GM21825 (cell line): ENCODE measurements at regions not wholly inside any gene's neighbourhood (a gene's known extent, or its start where the extent isn't known, plus 50 kb on each side); places are given as distances from the start of the nearest gene placed in this dataset.

Experiments used
- ATAC-seq: cut with Tn5 transposase; IDR thresholded peaks from one replicate; pipeline ENCODE4 v1.9.1; 2021; ENCODE audit warnings: mild to moderate bottlenecking, moderate library complexity; ENCODE audit not compliant: unreplicated experiment

DNA sequence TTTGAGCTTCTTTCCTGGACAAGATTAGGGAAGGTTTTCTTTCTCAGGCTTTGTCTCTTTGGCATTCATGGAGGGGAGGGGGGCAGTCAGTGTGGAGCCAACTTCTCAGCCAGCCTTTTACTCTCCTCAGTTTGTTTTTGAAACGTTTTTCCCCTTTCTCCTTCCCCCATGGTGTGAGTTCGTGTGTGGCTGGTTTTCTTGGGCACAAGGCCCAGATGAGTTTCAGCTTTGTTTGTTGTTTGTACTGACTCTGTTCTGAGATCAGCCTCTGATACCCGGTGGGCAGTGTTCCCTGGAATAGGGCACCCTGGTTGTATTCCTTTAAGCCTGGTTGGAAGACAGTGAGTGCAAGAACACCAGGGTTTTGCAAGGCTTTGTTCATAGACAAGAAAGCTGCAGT lies 168.2 kb upstream of the RARB start:
- no peak for ATAC-seq

DNA sequence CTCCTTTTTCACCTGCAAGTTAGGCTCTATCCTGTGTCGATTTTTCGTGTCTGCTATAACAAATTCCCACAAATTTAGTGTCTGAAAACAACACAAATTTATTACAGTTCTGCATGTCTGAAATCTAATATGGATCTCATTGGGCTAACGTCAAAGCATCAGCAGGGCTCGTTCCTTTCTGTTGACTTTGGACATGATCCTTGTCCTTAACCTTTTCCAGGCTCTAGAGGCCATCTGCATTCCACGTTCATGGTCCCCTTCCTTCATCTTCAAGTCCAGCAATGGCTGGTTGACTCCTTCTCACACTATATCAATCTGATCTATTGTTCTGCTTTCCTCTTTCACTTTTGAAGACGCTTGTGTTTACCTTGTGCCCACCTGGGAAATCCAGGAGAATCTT lies 165.7 kb upstream of the RARB start:
- no peak for ATAC-seq

DNA sequence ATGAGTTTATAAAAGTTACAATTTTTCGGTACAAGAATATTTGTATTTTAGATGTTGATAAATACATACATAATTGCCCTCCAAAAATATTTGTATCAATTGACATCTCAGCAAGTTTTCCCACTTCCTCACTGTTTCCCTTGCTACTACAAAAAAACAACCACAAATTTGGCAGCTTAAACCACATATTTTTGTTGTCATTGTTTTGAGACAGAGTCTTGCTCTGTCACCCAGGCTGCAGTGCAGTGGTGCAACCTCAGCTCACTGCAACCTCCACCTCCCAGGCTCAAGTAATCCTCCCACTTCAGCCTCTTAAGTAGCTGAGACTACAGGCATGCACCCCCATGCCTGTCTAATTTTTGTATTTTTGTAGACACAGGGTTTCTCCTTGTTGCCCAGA lies 162.8 kb upstream of the RARB start:
- ATAC-seq = no peak

DNA sequence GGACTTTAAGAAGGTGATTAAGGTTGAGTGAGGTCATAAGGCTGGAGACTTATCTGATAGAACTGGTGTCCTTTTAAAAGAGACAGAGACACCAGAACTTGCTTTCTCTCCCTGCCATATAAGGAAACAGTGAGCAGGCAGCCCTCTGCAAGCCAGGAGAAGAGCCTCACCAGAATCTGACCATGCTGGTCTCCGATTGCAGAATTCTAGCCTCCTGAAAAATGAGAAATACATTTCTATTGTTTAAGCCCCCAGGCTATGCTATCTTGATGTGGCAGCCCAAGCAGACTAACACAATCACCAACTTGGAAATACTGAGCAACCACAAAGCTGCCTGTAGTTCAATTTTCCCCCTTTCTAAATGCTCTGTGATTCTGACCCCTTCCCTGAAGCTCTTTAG lies 161.4 kb upstream of the RARB start:
- ATAC-seq = no peak

DNA sequence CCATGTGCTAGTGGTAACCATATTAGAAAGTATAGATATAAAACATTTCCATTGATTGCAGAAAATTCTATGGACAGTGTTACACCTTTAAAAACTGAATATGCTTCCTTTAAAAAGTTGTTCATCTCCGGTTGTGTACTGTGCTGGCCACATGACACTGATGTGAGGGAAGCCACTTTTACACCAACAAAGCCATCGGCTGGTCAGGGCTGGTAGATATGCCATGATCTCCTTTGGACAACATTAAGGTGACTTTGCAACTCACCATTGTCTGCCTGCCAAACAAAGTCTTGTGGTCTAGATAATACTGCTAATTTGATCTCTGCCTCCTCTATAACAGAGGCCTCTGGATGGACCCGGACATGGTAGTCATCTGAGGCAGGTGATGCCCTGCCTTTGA lies 156.0 kb upstream of the RARB start:
- ATAC-seq = no peak

DNA sequence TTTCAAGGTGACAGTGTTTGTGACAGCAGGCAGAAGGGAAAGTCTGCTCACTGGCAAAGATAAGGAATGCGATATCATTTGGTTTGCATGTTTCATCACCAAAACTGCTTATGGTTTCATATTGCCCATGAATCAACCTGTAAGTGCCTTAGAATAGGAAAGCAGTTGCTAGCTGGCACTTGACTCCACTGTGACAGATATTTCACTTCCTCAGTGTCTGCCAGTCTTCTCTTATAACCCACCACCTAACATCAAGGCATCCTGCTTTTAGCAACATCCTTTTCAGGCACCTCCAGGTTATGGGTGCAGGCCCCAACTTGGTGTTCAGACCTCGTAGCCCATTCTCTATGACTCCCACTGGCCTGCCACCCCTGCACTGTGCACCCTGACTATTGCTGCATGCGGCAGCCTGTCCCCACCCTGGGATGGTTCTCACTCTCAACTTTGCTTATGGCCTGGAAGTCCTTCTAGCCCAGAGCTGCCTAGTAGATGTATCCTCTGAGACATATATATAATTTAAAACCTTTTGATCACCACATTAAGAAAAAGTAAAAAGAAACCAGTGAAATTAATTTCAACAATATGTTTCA lies 154.4 kb upstream of the RARB start:
- no peak for ATAC-seq

DNA sequence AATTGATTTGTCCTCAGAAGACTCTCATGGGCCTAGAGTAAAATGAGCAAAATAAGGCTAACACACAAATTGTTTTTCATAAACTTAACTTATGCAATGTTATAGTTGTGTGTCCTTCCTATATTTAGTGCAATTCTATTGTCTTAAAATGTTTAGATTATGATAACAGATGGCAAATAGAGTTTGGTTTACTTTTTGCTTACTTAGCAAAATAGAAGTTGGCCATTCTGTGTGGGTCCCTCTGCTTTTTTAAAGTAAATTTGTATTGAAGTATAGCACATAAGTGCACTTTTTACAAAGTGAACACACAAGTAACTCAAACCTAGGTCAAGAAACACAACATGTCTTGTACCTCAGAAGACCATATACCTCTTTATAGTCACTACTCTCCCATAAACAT lies 150.6 kb upstream of the RARB start:
- ATAC-seq = no peak

DNA sequence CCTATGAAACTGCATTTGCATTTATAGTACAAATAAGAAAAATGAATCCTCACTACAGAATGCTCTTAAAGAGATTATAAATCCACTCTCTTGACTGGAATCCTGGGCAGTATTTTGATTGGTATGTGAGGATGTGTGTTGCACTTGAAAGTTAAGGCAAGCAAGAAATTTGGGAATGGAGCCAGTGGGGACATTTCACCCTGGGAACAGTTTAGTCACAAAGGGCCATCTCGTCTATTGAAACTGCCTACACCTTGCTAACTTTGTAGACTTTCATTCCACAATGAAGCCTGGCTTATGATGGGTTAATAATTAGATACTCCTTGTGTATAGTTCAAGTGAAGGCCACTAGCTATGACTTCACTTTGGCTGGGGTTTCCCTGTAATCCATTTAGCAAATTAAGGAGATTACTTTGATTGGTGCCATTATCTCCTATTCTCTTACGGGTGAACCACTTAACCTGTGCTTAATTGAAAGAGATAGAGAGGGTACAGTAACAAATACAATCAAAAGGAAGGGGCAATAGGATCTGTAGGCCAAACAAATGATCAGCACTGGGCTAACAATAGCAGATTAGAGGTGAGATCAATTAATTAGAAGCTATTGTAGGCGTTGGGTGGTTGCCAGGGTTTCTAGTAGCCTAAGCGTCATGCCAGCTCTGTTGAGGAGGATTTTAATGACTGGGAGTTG lies 146.9 kb upstream of the RARB start:
- no peak for ATAC-seq

DNA sequence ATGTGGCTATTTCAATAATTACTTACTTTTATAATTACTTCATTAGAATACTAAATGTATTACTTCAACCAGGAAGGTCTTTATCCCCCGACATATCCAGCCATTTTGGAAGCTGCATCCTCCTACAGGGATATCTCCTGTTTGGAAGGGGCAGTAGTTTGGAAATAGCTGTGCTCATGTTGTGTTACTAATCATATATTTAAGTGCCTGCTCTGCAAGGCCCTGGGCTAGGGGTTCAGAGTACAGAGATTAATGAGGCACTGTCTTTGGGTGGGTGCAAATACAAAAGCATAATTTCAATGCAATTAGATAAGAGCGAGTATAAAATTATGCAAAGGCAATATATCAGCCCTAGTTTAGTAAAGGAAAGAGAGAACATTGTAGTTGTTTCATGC lies 146.3 kb upstream of the RARB start:
- no peak for ATAC-seq

DNA sequence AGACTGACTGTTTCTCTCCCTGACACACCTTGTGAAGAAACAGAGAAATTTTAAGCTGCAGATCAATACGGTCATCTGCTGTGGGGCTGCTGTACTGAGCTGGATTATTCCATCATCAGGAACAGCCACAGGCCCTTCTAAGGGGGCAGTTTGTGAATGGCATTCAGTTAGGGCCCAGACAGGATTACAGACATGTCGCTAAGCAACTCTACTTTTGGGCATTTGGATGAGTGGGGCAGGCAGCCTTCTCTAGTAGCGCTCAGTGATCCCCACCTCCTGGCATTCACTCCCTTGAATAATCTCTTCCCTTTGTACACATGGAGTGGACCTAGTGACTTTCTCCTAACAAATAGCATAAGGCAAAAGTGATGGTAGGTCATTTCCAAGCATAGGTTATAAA lies 144.4 kb upstream of the RARB start:
- no peak for ATAC-seq

DNA sequence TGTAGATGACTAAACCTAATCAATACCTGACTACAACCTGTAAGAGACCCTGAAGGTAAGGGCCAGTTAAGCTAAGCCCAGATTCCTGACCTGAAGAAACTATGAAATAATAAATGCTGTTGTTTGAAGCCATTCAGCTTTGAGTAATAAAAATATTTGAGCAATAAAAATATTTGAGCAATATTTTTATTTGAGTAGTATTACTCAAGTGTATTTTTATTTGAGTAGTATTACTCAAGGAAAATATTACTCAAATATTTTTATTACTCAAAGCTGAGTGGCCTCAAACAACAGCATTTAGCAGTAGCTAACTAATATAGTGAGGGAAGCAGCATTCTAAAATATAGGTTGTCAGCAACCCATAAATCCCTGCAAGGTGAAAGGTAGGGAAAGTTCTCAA lies 143.8 kb upstream of the RARB start:
- no peak for ATAC-seq

DNA sequence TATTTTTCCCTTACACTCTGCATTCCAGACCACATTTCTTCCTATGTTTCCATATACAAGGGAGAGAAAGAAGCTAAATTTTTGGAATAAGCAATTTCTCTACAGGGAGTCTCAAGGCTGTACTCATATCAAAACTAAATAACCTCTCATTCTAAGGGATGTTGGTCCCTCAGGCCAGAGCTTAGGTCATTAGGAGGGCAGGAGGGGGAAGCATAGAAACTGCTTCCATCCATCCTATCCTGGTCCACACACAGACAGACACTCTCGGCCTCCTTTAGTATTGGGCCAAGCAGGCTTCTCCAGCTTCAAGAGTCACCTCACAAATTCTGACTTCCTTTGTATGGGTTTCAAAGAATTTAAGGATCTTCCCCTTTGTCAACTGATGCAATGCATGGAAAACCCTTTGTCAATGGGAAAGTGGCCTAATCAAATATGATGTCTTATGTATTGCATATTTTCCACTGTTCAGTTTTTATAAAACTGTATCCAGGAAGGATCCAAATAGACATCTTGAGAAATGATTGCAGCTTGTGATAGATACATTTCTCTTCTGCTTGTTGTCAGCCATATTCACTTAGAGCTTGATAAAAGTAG lies 140.7 kb upstream of the RARB start:
- no peak for ATAC-seq

DNA sequence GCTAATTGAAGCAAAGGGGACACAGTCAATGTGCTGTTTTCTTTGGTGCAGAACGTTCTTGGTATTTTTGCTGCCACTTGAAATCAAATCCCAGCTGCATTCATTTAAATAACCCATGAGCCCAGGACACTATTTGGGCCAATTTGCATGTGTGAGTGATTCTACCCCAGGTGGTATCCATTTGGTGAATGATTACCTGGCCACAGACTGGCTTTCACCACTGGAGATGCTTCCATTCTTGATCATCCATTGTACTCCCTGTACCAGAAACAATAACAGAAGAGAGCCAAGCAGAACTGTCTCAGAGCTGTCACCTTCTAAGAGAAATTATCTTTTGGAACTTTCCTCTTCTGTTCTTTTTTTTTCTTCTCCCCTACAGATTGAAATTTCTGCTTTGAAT lies 139.7 kb upstream of the RARB start:
- no peak for ATAC-seq

DNA sequence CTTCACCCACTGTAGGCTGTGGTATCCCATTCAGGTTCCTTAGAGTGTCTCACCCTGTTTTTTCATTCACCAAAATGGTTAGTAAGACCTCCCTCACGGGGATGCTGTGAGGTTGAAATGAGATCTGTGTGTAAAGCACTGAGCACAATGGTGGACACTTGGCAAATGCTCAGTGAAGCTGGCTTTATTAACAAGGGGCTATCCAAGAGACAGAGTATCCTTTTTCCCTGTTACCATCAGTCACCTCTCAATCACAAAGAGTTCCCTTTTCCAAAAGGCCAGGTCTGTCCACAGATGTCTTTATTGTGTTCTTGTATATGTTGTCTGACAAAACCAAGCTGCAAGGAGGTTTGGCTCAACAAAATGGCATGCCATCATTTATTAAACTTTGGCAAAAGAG lies 138.9 kb upstream of the RARB start:
- ATAC-seq = no peak

DNA sequence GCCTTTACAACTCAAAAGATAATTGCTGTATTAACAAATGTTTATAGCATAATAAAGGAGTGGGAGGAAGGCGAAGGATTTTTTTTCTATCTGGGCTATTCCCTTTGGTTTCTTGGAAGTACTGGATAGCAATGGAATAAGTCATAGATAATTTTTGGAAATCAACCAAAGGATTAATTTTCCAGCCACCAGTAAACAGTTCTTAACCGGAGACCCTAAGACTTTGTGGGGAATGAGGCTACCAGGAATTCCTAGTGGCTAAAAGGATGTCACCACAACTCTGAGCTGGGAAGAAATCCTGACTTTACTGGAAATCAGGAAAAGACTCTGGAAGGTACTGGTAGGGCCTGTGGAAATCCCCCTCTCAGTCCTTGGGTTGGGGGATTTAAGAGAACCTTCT lies 138.4 kb upstream of the RARB start:
- ATAC-seq = no peak

DNA sequence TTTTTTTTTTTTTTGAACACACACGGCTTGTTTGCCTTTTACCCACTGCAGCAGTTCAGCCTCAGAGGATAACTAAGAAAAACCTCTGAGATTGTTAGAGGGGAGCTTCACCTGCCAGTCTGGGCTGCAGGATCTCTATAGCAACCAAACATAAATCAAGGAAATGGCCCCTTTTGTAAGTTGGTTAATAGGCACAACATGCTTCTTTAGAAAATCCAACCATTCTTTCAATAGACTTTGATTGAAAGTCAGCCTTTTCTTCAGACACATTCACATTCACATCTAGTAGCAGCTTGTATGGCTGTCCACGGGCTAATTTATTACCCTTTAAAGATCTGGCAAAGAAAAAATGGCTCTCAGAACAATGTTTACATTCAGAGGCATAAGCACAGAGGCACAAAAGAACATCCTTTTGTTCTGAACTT lies 136.6 kb upstream of the RARB start:
- ATAC-seq = no peak

DNA sequence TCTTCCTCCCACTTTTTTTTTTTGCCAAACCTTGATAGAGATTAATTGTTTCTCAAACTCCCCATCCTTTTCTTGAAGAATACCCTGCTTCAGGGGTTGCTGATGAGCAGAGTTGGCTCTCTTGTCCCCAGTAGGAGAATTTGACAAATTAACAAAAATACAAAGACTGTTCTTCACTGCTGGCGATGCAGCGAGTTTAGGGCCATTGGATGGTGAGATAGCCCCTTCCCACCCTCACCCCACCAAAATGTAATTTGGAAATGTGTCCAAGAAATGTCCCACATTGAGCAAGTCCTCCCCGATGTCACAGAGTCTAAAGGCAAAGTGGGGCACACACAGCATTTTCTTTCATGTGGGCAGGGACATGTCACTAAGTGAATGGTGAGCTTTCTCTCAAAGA lies 136.0 kb upstream of the RARB start:
- no peak for ATAC-seq

DNA sequence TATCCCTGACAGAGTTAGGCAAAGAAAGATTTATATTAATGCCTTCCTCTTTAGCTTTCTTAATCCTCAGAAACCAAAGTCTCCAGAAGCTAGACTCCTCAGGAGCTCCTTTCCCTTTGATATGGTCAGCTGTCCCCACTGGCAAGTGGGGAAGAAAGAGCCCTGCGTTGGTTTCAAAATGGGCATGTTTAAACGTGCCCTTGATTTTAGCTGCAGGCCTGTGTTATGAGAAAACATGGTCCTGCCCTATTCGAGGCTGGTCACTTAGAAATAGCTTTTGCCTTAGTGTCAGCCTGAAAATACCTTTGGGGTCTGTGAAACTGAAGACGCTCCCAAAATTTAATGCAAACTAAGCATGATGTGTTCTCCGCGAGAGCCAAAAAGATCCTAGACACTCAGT lies 135.5 kb upstream of the RARB start:
- ATAC-seq = no peak

DNA sequence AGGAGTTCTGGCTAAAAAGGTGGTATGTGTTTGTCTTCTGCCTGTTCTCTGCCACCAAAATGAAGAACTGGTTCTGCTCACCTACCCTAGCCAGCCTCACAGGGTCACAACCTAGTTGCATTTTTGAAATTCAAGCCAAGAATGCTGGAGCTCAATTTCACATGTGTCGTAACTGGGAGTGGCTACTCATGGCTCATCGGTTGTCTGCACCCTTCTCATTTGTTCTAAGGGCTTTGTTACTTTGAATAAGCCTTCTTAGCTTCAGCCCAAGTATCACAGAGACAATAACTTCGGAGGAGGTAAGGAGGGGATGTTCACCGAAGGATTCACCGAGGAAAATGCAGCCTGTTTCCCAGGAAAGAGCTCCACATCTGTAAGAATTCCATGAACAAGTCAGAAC lies 134.3 kb upstream of the RARB start:
- no peak for ATAC-seq

DNA sequence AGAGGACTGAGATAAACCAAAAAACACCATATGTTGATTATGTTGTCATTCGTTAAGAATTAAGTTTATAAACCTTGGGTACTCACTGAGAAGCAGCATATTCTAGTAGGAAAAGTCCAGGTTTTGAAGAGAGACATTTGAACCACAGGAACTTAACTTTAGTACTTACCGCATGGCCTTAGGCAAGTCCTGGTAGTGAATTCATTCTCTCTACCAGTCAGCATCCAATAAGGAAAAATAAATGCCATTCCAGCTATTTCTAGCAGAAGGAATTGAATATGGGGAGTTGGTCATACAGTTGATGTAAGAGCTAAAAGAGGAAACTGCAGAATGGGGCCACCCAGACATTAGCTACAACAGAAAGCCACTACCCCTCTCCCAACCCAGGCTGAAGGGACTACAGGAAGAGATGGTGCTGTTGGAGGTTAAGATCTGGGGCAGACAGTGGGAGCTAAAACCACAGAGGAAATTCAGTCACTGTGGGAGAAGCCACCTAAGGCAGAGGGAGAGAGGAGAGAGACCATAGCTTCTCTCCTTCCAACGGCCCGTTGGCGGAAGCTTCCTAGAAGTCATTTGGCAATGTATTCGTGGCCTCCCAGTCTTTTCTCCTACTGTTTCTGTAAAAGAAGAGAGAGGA lies 133.8 kb upstream of the RARB start:
- no peak for ATAC-seq

DNA sequence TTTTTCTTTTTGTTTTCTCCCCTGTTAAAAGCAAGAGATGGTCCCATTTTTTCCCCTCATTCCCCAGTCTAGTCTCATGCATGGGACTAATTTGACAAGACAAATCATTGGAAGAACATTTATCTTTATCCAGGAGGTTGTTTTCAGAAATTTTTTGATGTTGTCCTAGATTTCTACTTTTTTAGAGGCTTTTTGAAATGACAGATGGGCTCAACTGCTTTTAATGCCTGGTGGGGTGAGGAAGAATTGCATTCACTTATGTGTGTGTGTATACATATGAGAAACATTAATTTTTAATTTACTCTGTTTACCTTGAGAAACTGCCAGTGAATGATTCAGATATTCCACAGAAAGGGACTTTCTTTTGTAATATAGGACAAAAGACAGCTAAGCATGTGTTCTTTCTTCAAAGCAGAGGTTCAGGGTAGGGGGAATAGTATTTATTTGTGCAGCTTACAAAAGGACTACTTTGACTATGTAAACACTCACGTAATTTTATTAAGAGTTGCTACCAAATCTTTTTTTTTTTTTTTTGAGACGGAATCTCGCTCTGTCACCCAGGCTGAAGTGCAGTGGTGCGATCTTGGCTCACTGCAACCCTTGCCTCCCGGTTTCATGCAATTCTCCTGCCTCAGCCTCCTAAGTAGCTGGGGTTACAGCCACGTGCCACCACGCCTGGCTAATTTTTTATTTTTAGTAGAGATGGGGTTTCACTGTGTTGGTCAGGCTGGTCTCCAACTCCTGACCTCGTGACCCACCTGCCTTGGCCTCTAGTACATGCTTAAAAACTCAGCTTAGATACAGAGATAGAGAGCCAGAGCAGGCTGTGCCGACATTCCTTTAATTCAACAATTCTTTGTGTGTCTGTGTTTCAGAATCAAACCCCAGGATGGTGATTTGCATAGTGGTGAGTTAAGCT lies 130.1 kb upstream of the RARB start:
- no peak for ATAC-seq
